ENCODE measurements at regions not wholly inside any gene's neighbourhood (a gene's known extent, or its start where the extent isn't known, plus 50 kb on each side); places are given as distances from the start of the nearest gene placed in this dataset.
"Not testable (repeated sequence)": the region's sequence is repeated elsewhere in the genome, so short reads cannot be mapped to it uniquely, and the experiment has no call there.

DNA sequence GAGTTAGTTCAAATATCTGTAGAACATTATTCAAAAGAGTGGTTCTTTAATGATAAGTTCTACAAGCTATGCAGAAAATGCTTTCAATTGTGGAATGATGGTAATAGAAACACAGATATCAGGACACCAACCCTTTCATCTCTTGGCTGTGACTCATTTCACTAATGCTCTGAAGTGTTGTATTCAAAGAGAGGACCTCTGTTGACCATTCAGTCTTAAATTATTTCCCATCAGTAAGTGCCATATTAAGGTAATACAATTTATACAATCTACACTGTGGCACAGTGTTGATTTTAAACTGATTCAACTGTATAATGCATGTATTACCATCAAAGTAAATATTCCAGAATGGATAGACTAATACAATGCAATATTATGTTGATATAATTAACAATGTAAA, 289.0 kb upstream of the ADGRL3 start:
- DNase-seq (ENCODE audit: insufficient read length, low spot score) (no peak), FAIRE-seq (no peak)

DNA sequence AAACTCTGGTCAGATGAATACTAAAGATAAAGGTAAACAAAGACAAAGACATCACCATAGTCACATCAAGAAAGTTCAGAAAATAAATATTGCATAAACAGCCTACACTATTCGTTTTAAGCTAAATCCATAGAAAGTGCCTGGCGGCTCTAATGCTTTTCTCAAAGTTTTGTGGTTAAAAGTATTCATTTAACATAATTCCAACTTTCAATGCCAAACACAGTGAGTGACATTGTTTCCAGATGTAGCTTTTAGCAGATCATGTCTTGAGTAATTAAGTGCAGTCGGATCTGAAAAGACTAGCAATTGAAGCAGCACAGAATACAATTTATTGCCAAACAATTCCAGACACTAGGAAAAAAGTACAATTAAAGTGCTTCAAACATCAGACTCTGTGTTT, 287.1 kb upstream of the ADGRL3 start:
- no peak for DNase-seq (ENCODE audit: insufficient read length, low spot score)
- FAIRE-seq: no peak

DNA sequence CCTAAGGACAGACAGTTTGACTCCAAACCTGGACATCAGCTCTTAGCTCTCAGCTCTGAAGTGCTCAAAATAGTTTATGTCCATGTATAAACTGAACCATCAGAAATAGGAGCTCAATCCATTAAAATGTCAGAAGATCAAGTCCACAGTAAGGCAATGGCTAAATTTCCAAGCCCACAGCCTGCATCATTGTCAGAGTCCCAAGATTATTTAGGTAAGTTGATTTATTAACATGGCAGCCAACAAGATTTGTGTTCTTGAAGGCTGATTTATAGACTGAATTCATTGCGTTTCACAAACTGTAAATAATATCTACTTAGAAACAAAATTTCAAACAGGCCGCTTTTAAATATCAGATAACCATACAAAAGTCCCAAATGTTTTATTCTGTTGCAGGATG, 286.5 kb upstream of the ADGRL3 start:
- no peak for FAIRE-seq
- no peak for DNase-seq (ENCODE audit: insufficient read length, low spot score)

DNA sequence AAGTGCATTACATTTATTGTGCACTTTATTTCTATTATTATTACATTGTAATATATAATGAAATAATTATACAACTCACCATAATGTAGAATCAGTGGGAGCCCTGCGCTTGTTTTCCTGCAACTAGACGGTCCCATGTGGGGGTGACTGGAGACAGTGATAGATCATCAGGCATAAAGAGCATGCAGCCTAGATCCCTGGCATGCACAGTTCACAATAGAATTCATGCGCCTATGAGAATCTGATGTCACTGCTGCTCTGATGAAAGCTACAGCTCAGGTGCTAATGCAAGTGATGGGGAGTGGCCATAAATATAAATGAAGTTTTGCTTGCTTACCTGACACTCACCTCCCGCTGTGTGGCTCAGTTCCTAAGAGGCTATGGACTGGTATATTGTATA, 278.4 kb upstream of the ADGRL3 start:
- FAIRE-seq: not testable (repeated sequence)

GRCh38 chr4:60923075-60923474, 277.1 kb upstream of the ADGRL3 start:
- FAIRE-seq: no peak
- DNase-seq (ENCODE audit: insufficient read length, low spot score): no peak

More for the DNA sequence above, 278.4 kb upstream of the ADGRL3 start:
- DNase-seq (ENCODE audit: insufficient read length, low spot score): not testable (repeated sequence)

DNA sequence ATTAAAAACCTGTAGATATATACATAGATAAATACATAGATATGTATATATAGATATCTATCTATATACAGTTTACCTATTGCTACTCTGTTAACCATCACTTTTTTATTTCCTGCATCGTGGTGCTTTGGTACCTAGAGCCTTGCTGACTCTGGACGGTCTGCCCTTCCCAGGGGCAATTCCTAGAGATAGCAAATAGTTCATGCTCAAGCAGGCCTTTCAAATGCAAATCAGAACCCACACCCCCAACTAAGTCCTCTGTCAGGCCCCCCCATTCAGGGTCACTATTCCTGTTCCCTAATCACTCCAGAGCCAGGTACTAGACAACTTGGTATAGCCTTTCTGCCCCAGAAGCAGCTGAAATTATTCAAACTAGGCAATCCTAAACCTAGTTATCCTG, 273.5 kb upstream of the ADGRL3 start:
- no peak for FAIRE-seq

GRCh38 chr4:60930866-60931265, 269.3 kb upstream of the ADGRL3 start:
- FAIRE-seq (no peak), DNase-seq (ENCODE audit: insufficient read length, low spot score) (no peak)

More for the DNA sequence above, 273.5 kb upstream of the ADGRL3 start:
- DNase-seq (ENCODE audit: insufficient read length, low spot score): no peak

DNA sequence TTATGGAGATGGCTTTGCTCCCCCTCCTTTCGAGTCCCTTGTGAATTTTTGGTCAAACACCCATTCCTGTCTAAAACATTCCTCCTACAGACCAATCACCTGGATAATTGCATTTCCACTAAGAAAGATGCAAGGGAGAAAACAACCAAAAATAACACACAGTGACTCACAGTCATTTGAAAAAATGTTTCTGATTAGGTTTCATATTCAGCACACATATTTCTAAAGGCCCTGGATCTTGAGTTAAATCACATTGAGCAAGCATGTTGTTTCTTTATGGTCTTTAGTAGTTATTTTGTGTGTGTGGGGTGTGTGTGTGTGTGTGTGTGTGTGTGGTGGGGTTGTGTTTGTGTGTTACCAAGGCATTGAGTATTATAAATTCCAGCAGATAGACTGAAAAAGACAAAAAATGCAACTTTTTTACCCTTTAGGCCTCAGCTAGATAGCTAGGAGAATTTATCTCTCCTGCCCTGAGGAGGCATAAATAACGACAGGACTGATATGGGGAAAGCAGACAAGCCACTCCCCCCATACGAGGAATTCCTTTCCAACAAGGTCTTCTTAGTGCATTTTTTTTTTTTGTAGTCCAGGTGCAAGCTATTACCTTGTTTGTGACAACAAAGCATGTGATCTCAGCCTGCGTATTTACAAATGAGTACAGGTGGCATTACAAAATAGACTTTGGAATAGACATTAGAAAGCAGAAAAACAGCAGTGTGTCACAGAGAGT, 265.4 kb upstream of the ADGRL3 start:
- DNase-seq (ENCODE audit: insufficient read length, low spot score) (no peak), FAIRE-seq (no peak)

DNA sequence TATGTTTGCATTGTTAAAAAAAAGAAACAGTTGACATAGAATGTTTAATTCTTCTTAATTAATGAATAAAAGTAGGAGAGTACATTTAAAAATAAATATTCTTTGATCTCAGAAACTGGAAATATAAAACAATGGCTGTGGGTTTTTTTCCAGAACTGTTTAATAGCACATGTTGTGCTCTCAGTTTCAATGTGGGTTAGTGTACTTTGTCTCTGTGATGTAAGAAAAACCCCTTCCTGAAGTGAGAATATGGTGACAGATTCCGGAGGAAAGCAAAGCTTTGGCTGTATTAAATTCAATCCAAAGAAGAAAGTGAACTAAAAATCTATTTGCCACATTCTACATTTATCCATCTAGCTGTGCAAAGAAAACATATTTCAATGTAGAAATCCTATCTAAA, 261.9 kb upstream of the ADGRL3 start:
- DNase-seq (ENCODE audit: insufficient read length, low spot score): no peak
- no peak for FAIRE-seq

GRCh38 chr4:60938621-60939020, 261.5 kb upstream of the ADGRL3 start:
- DNase-seq (ENCODE audit: insufficient read length, low spot score) (no peak), FAIRE-seq (no peak)

DNA sequence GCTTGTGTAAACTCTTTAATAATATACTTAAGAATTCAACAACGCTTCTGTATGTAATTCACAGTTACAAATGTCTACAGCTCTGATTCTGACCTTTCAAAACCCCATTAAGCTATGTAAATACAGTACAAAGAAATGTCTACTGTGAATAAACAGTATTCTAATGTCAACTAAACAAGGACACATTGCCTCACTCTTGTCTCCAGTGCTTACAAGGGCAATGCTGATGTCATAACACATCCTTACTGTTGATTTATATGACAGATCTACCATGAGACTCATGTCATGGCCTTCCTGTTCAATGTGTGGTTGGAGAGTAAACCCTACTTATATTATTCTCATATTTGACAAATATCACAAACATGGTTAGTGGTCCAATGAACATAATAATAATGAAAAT, 256.1 kb upstream of the ADGRL3 start:
- no peak for DNase-seq (ENCODE audit: insufficient read length, low spot score)
- FAIRE-seq: no peak

DNA sequence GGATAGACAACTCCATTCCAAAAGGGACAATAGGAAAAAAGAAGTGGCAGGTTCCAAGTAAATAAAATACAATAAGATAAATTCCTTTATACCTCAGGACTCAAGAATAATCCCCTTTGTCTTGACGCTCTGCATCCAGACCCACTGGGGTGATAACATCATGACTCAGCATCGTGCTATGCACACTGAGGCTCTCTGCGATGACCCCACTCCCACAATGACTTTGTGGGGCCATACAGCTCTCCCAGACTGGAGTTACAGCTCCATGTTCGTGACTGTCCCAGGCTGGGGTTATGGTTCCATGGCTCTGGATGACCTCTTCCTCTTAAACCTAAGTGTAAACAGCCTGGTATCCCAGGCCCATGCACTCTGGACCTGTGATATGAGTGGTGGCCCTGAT, 254.5 kb upstream of the ADGRL3 start:
- FAIRE-seq (no peak), DNase-seq (ENCODE audit: insufficient read length, low spot score) (no peak)

- DNase-seq (ENCODE audit: insufficient read length, low spot score) (no peak), FAIRE-seq (no peak)
Measured at GRCh38 chr4:60948008-60948407, 252.1 kb upstream of the ADGRL3 start.

DNA sequence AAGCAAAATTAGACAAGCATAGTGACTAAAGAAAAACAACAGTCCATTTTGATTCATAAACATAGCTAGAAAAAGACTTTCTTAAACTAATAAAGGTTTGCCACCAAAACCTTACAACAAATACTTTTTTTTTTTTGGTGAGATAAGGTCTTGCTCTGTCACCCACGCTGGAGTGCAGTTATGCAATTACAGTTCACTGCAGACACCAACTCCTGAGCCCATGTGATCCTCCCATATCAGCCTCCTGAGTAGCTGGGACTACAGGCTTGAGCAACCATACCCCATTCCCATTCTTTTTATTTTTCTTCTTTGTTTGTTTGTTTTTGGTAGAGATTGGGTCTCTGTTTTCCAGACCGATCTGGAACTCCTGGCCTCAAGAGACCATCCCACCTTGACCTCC, 247.2 kb upstream of the ADGRL3 start:
- DNase-seq (ENCODE audit: insufficient read length, low spot score): no peak
- FAIRE-seq: no peak

DNA sequence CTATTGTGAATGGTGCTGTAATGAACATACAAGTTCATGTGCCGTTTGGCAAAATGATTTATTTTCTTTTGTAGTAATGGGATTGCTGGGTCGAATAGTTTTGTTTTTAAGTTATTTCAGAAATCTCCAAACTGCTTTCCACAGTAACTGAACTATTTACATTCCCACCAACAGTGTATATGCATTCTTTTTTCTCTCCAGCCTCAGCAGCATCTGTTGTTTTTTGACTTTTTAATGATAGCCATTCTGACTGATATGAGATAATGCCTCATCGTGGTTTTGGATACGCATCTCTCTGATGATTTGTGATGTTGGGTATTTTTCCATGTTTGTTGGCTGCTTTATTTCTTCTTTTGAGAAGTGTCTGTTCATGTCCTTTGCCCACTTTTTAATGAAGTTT, 246.3 kb upstream of the ADGRL3 start:
- FAIRE-seq: no peak
- no peak for DNase-seq (ENCODE audit: insufficient read length, low spot score)

- DNase-seq (ENCODE audit: insufficient read length, low spot score) (no peak), FAIRE-seq (no peak)
Measured at GRCh38 chr4:60962286-60962685, 237.8 kb upstream of the ADGRL3 start.

- FAIRE-seq: no peak
- no peak for DNase-seq (ENCODE audit: insufficient read length, low spot score)
Measured at GRCh38 chr4:60981534-60981933, 218.6 kb upstream of the ADGRL3 start.

- DNase-seq (ENCODE audit: insufficient read length, low spot score) (no peak), FAIRE-seq (no peak)
Measured at GRCh38 chr4:60989141-60989540, 211.0 kb upstream of the ADGRL3 start.

DNA sequence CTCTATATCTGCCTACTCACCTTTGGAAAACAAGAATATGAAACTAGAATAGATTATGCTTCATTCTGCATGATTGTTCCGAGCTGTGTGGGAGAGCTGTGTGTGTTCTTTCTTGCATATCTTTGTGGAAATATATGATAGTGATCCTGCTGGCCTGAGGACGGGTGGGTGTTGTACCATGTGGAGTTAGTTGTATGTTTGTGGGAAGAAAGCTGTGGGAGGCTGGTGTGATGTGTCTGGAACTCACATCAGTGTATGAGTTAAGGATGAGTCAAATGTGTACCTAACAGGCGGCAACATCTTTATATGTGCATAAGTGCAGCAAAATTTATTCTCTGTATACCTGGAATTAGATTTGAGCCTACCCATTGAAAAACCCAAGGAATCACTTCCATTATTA, 208.1 kb upstream of the ADGRL3 start:
- DNase-seq (ENCODE audit: insufficient read length, low spot score) (no peak), FAIRE-seq (no peak)

DNA sequence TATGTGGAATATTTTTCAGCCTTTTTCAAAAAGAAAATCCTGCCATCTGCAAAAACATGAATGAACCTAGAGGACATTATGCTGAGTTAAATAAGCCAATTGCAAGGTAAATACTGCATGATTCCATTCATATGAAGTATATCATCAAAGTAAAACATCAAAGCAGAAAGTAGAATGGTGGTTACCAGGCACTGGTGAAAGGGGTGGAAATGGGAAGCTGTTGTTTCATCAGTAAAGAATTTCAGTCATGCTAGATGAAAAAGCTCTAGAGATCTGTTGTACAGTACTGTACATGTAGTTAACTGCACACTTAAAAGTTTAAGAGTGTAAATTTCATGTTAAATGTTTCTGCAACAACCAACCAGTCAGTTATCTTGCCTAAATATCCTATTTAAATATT, 196.8 kb upstream of the ADGRL3 start:
- no peak for FAIRE-seq
- no peak for DNase-seq (ENCODE audit: insufficient read length, low spot score)

GRCh38 chr4:61004651-61005170, 195.4 kb upstream of the ADGRL3 start:
- FAIRE-seq (no peak), DNase-seq (ENCODE audit: insufficient read length, low spot score) (no peak)

GRCh38 chr4:61011051-61011450, 189.1 kb upstream of the ADGRL3 start:
- peak; percentile 3 for DNase-seq (ENCODE audit: insufficient read length, low spot score)

GRCh38 chr4:61011936-61012335, 188.2 kb upstream of the ADGRL3 start:
- not testable (repeated sequence) for FAIRE-seq

More at GRCh38 chr4:61011051-61011450, 189.1 kb upstream of the ADGRL3 start:
- FAIRE-seq: no peak

More at GRCh38 chr4:61011936-61012335, 188.2 kb upstream of the ADGRL3 start:
- DNase-seq (ENCODE audit: insufficient read length, low spot score): not testable (repeated sequence)

All from HTR-8/SVneo (cell line).